ENCODE measurements at regions not wholly inside any gene's neighbourhood (a gene's known extent, or its start where the extent isn't known, plus 50 kb on each side); places are given as distances from the start of the nearest gene placed in this dataset.

- Histone ChIP-seq H3K4me1 (ENCODE audit: control insufficient read depth in 5 of 5, insufficient read depth in 5 of 5, low read length in 5 of 5) (peaks cover 0 to 15% (median 4%) of the 10 kb centered on the region in 5 donors), H3K27ac (ENCODE audit: low read depth, low read length) (no peak overlapping the region), H3K36me3 (ENCODE audit: control insufficient read depth in 5 of 5, insufficient read depth in 5 of 5, low read length in 5 of 5) (no peaks in the 10 kb centered on the region), H3K9me3 (ENCODE audit: control insufficient read depth in 5 of 5, low read length in 5 of 5) (no peaks in the 10 kb centered on the region), H3K9ac (ENCODE audit: low read length in 5 of 5) (no peak overlapping the region), H3K4me3 (ENCODE audit: low read depth in 1 of 5, low read length in 5 of 5) (no peak overlapping the region), H3K27me3 (ENCODE audit: control insufficient read depth in 5 of 5, insufficient read depth in 4 of 5, low read length in 5 of 5) (peaks cover 0 to 19% (median 6%) of the 10 kb centered on the region in 5 donors)
Observed at GRCh38 chr13:26980099-26981031, 191.2 kb downstream of the USP12 start.

- Histone ChIP-seq H3K9ac (ENCODE audit: low read length in 5 of 5) (no peak overlapping the region), H3K4me1 (ENCODE audit: control insufficient read depth in 5 of 5, insufficient read depth in 5 of 5, low read length in 5 of 5) (peaks cover 0 to 15% (median 4%) of the 10 kb centered on the region in 5 donors)
Observed at GRCh38 chr13:26979334-26979733, 192.3 kb downstream of the USP12 start.

GRCh38 chr13:26978081-26978860 lies 193.3 kb downstream of the USP12 start:
- H3K9ac ChIP-seq (ENCODE audit: low read length in 5 of 5) = no peak overlapping the region
- no peak overlapping the region for H3K4me3 ChIP-seq (ENCODE audit: low read depth in 1 of 5, low read length in 5 of 5)
- no peaks in the 10 kb centered on the region for H3K36me3 ChIP-seq (ENCODE audit: control insufficient read depth in 5 of 5, insufficient read depth in 5 of 5, low read length in 5 of 5)
- H3K4me1 ChIP-seq (ENCODE audit: control insufficient read depth in 5 of 5, insufficient read depth in 5 of 5, low read length in 5 of 5) = peaks cover 0 to 6% (median 2%) of the 10 kb centered on the region in 5 donors
- H3K27ac ChIP-seq (ENCODE audit: low read depth, low read length) = no peak overlapping the region
- H3K27me3 ChIP-seq (ENCODE audit: control insufficient read depth in 5 of 5, insufficient read depth in 4 of 5, low read length in 5 of 5) = peaks cover 0 to 21% (median 6%) of the 10 kb centered on the region in 5 donors
- H3K9me3 ChIP-seq (ENCODE audit: control insufficient read depth in 5 of 5, low read length in 5 of 5) = no peaks in the 10 kb centered on the region

More at GRCh38 chr13:26979334-26979733, 192.3 kb downstream of the USP12 start:
- H3K36me3 ChIP-seq (ENCODE audit: control insufficient read depth in 5 of 5, insufficient read depth in 5 of 5, low read length in 5 of 5) = no peaks in the 10 kb centered on the region
- no peak overlapping the region for H3K27ac ChIP-seq (ENCODE audit: low read depth, low read length)
- H3K4me3 ChIP-seq (ENCODE audit: low read depth in 1 of 5, low read length in 5 of 5) = no peak overlapping the region
- peaks cover 0 to 19% (median 6%) of the 10 kb centered on the region in 5 donors for H3K27me3 ChIP-seq (ENCODE audit: control insufficient read depth in 5 of 5, insufficient read depth in 4 of 5, low read length in 5 of 5)
- H3K9me3 ChIP-seq (ENCODE audit: control insufficient read depth in 5 of 5, low read length in 5 of 5) = no peaks in the 10 kb centered on the region

GRCh38 chr13:26977541-26977940 lies 194.1 kb downstream of the USP12 start:
- H3K36me3 ChIP-seq (ENCODE audit: control insufficient read depth in 5 of 5, insufficient read depth in 5 of 5, low read length in 5 of 5) = no peaks in the 10 kb centered on the region
- no peak overlapping the region for H3K9ac ChIP-seq (ENCODE audit: low read length in 5 of 5)
- H3K27ac ChIP-seq (ENCODE audit: low read depth, low read length) = no peak overlapping the region
- peaks cover 0 to 22% (median 6%) of the 10 kb centered on the region in 5 donors for H3K27me3 ChIP-seq (ENCODE audit: control insufficient read depth in 5 of 5, insufficient read depth in 4 of 5, low read length in 5 of 5)
- no peaks in the 10 kb centered on the region for H3K9me3 ChIP-seq (ENCODE audit: control insufficient read depth in 5 of 5, low read length in 5 of 5)
- H3K4me3 ChIP-seq (ENCODE audit: low read depth in 1 of 5, low read length in 5 of 5) = no peak overlapping the region
- H3K4me1 ChIP-seq (ENCODE audit: control insufficient read depth in 5 of 5, insufficient read depth in 5 of 5, low read length in 5 of 5) = peaks cover 0 to 1% (median 0%) of the 10 kb centered on the region in 5 donors

GRCh38 chr13:26976313-26976712 lies 195.3 kb downstream of the USP12 start:
- H3K27ac ChIP-seq (ENCODE audit: low read depth, low read length) = no peak overlapping the region
- no peak overlapping the region for H3K4me3 ChIP-seq (ENCODE audit: low read depth in 1 of 5, low read length in 5 of 5)
- H3K9ac ChIP-seq (ENCODE audit: low read length in 5 of 5) = no peak overlapping the region
- peaks cover 0 to 22% (median 6%) of the 10 kb centered on the region in 5 donors for H3K27me3 ChIP-seq (ENCODE audit: control insufficient read depth in 5 of 5, insufficient read depth in 4 of 5, low read length in 5 of 5)
- H3K4me1 ChIP-seq (ENCODE audit: control insufficient read depth in 5 of 5, insufficient read depth in 5 of 5, low read length in 5 of 5) = no peaks in the 10 kb centered on the region
- H3K9me3 ChIP-seq (ENCODE audit: control insufficient read depth in 5 of 5, low read length in 5 of 5) = no peaks in the 10 kb centered on the region
- no peaks in the 10 kb centered on the region for H3K36me3 ChIP-seq (ENCODE audit: control insufficient read depth in 5 of 5, insufficient read depth in 5 of 5, low read length in 5 of 5)

- H3K27me3 ChIP-seq (ENCODE audit: control insufficient read depth in 5 of 5, insufficient read depth in 4 of 5, low read length in 5 of 5) = peaks cover 0 to 16% (median 6%) of the 10 kb centered on the region in 5 donors
Observed at GRCh38 chr13:26973946-26974345, 197.7 kb downstream of the USP12 start.

GRCh38 chr13:26973295-26973694 lies 198.3 kb downstream of the USP12 start:
- H3K4me1 ChIP-seq (ENCODE audit: control insufficient read depth in 5 of 5, insufficient read depth in 5 of 5, low read length in 5 of 5) = peaks cover 0 to 15% (median 0%) of the 10 kb centered on the region in 5 donors
- H3K9ac ChIP-seq (ENCODE audit: low read length in 5 of 5) = no peak overlapping the region
- H3K36me3 ChIP-seq (ENCODE audit: control insufficient read depth in 5 of 5, insufficient read depth in 5 of 5, low read length in 5 of 5) = no peaks in the 10 kb centered on the region
- no peaks in the 10 kb centered on the region for H3K9me3 ChIP-seq (ENCODE audit: control insufficient read depth in 5 of 5, low read length in 5 of 5)
- H3K27ac ChIP-seq (ENCODE audit: low read depth, low read length) = no peak overlapping the region
- H3K4me3 ChIP-seq (ENCODE audit: low read depth in 1 of 5, low read length in 5 of 5) = no peak overlapping the region
- peaks cover 0 to 13% (median 6%) of the 10 kb centered on the region in 5 donors for H3K27me3 ChIP-seq (ENCODE audit: control insufficient read depth in 5 of 5, insufficient read depth in 4 of 5, low read length in 5 of 5)

More at GRCh38 chr13:26973946-26974345, 197.7 kb downstream of the USP12 start:
- Histone ChIP-seq H3K27ac (ENCODE audit: low read depth, low read length) (no peak overlapping the region), H3K9ac (ENCODE audit: low read length in 5 of 5) (no peak overlapping the region), H3K36me3 (ENCODE audit: control insufficient read depth in 5 of 5, insufficient read depth in 5 of 5, low read length in 5 of 5) (no peaks in the 10 kb centered on the region), H3K9me3 (ENCODE audit: control insufficient read depth in 5 of 5, low read length in 5 of 5) (no peaks in the 10 kb centered on the region), H3K4me3 (ENCODE audit: low read depth in 1 of 5, low read length in 5 of 5) (no peak overlapping the region), H3K4me1 (ENCODE audit: control insufficient read depth in 5 of 5, insufficient read depth in 5 of 5, low read length in 5 of 5) (peaks cover 0 to 9% (median 0%) of the 10 kb centered on the region in 5 donors)

- Histone ChIP-seq H3K36me3 (ENCODE audit: control insufficient read depth in 5 of 5, insufficient read depth in 5 of 5, low read length in 5 of 5) (no peaks in the 10 kb centered on the region), H3K27ac (ENCODE audit: low read depth, low read length) (no peak overlapping the region), H3K4me1 (ENCODE audit: control insufficient read depth in 5 of 5, insufficient read depth in 5 of 5, low read length in 5 of 5) (peaks cover 0 to 26% (median 0%) of the 10 kb centered on the region in 5 donors), H3K9me3 (ENCODE audit: control insufficient read depth in 5 of 5, low read length in 5 of 5) (no peaks in the 10 kb centered on the region), H3K4me3 (ENCODE audit: low read depth in 1 of 5, low read length in 5 of 5) (no peak overlapping the region), H3K9ac (ENCODE audit: low read length in 5 of 5) (no peak overlapping the region), H3K27me3 (ENCODE audit: control insufficient read depth in 5 of 5, insufficient read depth in 4 of 5, low read length in 5 of 5) (peaks cover 3 to 15% (median 5%) of the 10 kb centered on the region in 5 donors)
Observed at GRCh38 chr13:26971990-26972887, 199.4 kb downstream of the USP12 start.

Data from subcutaneous abdominal adipose tissue (tissue), 5 donors.